ENCODE measurements at regions not wholly inside any gene's neighbourhood (a gene's known extent, or its start where the extent isn't known, plus 50 kb on each side); places are given as distances from the start of the nearest gene placed in this dataset.

GRCh38 chr3:72448858-72449257, 399.4 kb downstream of the SHQ1 start:
- no peak for DNase-seq

GRCh38 chr3:72448375-72448823, 399.8 kb downstream of the SHQ1 start:
- no peak for DNase-seq

- DNase-seq: peak; percentile 84 to 88
These were observed 400.9 kb downstream of the SHQ1 start for GRCh38 chr3:72447059-72447946.

- peak in 1 of 2 donors; percentile 71 for DNase-seq
These were observed 401.8 kb downstream of the SHQ1 start, which contains the start of gene RYBP for GRCh38 chr3:72446218-72447058. Gene RYBP (minus strand): TSS chr3:72446621.

- DNase-seq: no peak
These were observed 402.4 kb downstream of the SHQ1 start for GRCh38 chr3:72445827-72446217.

GRCh38 chr3:72444656-72445223, 403.5 kb downstream of the SHQ1 start:
- no peak for DNase-seq

- DNase-seq: no peak
These were observed 405.5 kb downstream of the SHQ1 start for GRCh38 chr3:72442759-72443158.

GRCh38 chr3:72441284-72441994, 406.8 kb downstream of the SHQ1 start:
- DNase-seq: no peak

GRCh38 chr3:72440491-72440890, 407.8 kb downstream of the SHQ1 start:
- no peak for DNase-seq

GRCh38 chr3:72439321-72440183, 408.7 kb downstream of the SHQ1 start:
- no peak for DNase-seq

- DNase-seq: no peak
These were observed 410.4 kb downstream of the SHQ1 start for GRCh38 chr3:72437661-72438406.

GRCh38 chr3:72436863-72437592, 411.2 kb downstream of the SHQ1 start:
- no peak for DNase-seq

GRCh38 chr3:72434296-72434695, 413.9 kb downstream of the SHQ1 start:
- no peak for DNase-seq

GRCh38 chr3:72432246-72432645, 416.0 kb downstream of the SHQ1 start:
- DNase-seq: no peak

GRCh38 chr3:72429589-72430353, 418.5 kb downstream of the SHQ1 start:
- no peak for DNase-seq

GRCh38 chr3:72428803-72429202, 419.4 kb downstream of the SHQ1 start:
- DNase-seq: no peak

- DNase-seq: no peak
These were observed 420.6 kb downstream of the SHQ1 start for GRCh38 chr3:72427624-72428023.

- DNase-seq: no peak
These were observed 421.4 kb downstream of the SHQ1 start for GRCh38 chr3:72426618-72427397.
